Cerebellar cortex (tissue), 1 donor: ENCODE measurements at regions not wholly inside any gene's neighbourhood (a gene's known extent, or its start where the extent isn't known, plus 50 kb on each side); places are given as distances from the start of the nearest gene placed in this dataset.
A peak's percentile ranks its signal among the peaks of the same experiment; 100 is the strongest.

Experiments
- DNase-seq: peaks from one replicate; pipeline ENCODE4 v3.0.0-alpha.2; 2015; ENCODE audit warnings: low spot score

DNA sequence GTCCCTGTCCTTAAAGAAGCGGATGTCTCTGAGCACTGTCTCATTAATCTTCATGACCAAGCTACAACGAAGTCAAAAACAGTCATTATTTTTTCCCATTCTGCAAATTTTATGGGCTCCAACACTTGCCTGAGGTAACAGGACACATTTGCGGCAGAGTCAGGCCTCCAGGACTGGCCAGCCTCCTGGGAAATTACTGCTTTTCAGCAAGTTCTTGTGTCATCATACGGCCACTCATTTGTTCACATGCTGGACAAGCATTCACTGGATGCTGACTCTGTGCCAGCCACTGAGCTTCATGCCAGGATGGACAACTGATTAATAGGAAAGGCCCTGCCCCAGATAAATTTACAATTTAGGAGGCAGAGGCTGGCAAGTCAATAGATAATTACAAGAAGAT lies 305.7 kb downstream of the ACTL7B start:
- DNase-seq = no peak

DNA sequence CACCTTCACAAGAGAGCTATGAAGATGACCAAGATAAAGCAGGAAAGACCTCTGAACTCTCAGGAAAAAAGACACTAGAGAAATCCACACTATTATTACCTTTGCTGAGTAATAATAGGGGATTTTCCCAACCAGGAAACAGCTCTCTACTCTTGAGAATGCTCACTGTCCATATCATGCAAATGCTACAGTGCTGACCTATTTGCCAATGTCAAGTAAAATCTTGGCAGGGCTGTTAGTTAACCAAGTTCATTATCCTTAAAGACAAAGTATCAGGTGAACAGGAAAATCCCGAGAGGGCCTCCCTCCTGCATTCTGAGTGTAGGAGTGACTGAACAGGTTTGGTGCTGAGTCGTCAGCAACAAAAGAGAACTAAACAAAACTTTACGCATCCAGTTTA lies 306.6 kb downstream of the ACTL7B start:
- DNase-seq = no peak

DNA sequence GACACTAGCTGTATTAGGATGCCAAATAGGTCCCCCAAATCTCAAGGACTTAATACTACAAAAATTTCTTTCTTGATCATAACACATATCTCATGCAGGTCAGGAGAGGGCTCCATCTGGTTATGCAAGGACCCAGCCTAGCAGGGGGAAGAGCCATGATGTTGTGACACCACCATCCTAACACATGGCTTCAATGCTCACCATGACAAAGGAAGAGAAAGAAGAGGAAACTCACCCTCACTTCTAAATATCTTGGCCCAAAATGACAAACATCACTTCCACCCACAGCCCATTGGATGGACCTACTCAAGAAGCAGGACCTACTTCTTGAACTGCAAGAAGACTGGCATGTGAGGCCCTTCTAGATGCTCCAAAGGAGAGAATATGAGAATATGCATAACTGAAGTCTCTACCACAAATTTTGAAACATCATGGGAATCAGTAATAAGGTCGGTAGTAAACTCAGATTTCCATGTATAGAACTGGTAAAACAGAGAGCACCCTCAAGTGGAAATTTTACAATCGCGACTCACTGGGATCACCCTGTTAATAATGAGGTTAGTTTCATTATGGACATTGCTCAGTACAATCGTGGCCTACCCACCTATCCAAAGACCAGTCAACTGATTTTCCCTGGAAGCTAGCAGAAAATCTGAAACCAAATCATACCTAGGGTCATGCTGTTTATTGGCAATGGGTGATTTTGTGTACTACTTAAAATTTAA lies 308.2 kb downstream of the ACTL7B start:
- DNase-seq = no peak

DNA sequence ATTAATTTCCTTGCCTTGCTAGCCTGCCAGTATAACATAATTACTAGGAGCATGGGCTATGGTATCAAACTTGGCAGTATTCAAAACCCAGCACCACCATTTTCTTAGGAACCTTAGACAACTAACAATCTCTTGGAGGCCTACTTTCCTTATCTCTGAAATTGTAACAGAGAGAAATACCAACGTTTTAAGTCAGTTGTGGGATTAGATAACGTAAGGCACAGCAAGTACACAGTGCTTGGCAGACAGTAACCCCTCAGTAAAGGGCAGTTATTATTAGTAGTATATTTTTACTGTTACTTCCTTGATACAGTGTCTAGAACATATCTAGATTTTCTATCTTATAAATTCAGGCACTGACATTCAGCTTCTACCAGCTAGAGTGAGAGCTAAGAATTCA lies 309.6 kb downstream of the ACTL7B start:
- DNase-seq = no peak

DNA sequence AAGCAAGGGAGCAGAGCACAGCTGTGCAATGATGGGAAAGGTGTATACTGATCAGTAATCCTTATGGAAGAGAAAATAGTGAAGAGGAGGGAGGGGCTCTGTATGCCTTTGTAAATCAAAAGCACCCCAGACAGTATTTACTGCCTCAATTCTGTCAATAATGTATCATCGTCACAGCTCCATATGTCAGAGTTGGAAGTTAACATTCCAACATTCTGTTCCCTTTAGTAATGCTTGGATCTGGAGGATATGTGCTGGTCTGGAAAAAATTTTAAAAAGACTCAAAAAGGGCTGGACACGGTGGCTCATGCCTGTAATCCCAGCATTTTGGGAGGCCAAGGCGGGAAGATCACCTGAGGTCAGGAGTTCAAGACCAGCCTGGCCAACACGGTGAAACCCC lies 310.4 kb downstream of the ACTL7B start:
- no peak for DNase-seq

DNA sequence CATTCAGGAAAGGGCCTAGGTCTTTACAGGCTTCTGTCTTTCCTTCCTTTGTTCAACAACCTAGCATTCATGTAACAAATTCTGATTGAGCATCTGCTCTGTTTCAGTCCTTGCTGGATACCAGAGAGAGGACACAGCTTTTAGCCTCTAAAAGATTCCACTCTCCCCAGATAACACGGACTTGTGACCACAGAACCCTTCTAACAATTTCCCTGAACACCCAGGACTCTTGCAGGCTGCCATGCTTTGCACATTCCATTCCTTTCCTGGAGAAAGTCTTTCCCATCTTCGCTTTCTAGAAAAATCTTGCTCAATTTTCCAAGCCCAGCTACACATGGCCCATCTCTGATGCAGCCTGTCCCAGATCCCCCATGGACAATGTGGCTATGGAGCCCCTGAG lies 310.9 kb downstream of the ACTL7B start:
- DNase-seq = no peak

DNA sequence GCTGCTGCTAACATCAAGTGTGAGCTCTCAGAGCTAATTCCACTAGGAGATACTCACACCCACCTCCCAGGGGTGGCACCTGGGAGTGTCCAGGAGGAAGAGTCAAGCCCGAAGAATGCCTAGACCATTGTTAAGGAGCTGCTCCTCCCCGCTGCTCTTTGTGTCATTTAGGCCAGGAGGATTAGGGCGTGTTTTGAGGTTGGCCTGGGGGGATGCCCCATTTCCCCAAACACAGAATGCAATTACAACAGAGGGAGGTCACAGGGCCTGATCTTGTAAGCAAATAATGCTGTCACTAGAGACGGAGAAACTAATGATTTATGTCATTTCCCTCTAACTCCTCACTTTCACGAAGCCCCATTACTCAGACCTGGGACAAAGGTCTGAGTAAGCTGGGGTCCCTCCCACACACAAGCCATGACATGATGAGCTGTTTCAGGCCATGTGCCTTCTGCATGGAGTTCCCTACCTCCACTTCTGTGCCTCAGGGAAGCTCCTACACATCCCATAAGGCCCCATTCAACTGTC lies 312.5 kb downstream of the ACTL7B start:
- DNase-seq = no peak

DNA sequence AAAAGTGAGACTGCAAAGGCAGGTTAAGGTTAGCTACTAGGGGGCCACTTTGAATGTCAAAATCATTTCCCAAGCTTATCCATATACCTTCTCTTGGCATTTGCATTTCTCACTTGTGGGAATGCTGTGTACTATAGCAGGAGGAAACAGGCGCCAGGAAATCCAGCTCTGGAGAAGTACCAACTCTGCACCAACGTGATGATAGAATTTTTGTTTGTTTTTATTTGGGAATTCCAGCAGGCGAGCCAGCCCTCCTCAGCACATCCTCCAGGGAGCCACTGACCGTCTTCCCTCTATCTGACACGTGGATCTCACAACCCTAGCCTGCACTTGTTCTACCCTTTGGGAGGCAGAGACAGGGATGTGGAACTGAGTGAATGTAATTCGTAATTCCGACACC lies 318.0 kb downstream of the ACTL7B start:
- no peak for DNase-seq

DNA sequence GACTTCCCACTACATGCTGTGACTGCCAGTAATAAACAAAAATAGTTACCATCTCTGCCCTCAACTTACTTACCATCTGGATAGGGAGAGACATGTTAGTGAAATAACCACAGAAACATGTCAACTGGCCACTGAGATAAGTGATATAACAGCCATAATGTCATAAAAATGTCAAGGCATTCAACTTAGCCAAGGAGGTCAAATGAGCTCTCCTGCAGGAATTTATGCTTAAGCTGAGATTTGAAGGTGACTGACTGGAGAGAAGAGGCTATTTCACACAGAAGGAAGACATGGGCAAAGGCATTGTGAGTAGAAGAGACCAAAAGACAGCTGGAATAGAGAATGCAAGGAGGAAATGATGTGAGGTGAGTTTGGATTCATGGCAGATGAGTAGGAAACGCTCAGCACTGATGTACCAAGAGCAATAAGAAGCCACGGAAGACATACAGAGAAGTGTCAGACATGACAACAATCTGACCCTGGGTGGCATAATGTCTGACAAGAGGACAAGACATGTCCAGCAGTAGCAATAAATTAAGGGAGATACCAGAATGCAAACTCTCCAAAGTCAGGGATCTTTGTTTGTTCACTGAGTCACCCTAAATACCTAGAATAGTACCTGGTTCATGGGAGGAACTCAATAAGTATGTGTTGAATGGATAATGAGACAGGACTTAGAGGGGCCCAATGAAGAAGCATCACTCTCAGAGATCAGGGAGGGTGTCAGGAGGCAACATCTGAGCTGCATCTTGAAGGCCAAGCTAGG lies 318.8 kb downstream of the ACTL7B start:
- DNase-seq = no peak

DNA sequence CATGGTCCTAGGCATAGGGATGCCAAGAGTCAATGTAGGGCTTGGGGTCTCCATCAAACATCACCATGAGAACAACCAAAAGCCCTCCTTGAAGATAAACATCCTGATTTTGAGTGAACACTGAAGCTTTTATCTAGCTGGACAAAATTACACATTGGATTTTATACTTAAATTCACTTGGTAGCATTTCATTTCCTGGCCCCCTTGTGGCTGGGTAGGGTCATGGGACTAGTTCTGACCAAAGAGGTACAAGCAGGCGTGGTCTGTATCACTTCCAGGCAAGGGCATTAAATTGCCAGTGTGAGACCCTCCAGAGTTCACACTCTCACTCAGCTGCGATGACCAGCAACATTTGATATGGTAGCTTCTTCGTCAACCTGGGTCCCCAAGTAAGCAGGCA lies 320.3 kb downstream of the ACTL7B start:
- DNase-seq = peak; percentile 2

DNA sequence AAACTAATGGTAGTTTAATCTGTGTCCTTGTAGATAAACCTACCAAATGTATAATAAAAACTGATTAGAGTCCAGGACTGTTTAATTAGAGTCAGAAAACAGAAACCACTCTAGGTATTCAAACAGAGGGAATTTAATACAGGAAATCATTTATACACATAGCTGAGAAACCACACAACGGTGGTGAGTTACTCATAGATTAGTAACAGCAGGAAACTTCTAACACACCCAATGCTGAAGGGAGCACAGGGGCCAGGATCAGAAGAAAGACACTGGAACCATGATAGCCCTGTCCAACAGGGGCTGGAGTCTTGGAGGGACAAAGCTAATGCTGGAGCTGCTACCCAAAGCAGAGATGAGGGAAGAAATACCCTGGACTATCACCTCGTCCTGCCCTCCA lies 321.0 kb downstream of the ACTL7B start:
- no peak for DNase-seq

DNA sequence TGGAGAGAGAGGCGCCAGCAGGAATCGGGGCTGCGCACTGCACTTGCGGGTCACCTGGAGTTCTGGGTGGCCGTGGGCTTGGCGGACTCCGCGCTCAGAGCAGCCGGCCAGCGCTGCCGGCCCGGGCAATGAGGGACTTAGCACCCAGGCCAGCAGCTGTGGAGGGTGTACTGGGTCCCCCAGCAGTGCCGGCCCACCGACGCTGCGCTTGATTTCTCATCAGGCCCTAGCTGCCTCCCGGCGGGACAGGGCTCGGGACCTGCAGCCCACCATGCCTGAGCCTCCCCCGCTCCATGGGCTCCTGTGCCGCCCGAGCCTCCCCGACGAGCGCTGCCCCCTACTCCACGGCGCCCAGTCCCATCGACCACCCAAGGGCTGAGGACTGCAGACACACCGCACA lies 325.6 kb downstream of the ACTL7B start:
- no peak for DNase-seq

DNA sequence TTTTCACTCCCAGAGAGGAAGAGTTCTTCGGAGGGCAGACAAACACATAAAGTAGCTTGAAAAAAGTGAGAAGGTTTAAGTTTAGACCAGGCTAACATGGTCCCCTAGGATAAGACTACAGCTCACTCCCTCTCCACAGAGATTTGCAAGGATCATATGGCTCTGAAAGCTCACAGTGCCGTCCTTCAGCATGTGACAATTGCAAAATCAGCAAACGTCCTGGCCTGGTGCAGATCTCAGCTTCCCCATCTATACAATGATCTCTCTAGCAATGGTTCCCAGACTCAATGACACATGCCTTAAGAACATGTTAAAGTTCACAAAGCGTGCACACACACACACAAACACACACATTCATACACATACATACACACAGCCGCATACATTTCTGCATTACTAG lies 327.6 kb downstream of the ACTL7B start:
- no peak for DNase-seq

DNA sequence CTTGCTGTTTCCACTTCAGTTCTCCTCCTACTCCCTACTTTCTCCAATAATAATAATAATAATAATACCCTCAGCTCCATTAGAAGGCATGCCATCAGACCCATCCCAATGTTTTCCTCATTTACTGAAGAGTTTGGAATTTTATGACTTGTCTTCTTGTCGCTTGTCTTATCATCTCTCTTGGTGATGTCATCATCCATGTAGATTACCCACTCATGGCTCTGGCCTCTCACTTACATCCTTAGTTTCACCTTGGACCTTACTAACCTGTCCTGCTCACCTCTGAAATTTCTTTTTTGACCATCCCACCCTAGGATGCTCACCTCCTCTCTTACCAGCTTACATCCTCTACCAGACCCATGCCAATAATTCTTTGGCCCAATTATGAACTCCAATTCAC lies 329.3 kb downstream of the ACTL7B start:
- DNase-seq = no peak

DNA sequence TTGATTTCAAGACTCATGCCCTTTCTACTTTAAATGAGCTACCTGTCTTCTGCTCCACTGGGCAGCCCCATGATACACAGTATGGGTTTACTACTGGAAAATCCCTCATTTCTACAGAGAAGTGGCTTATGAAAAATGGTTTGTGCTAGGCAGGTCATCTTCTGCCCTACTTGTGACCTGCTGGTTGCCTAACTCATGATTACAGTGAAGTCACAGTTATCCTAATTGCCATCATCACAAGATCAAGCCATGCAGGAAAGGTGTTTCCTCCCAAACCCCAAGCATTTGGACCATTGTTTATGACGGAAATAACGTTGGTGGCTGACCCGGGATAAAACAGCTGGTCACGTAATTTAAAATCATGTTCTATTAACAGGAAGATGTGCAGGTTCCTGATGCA lies 330.6 kb downstream of the ACTL7B start:
- DNase-seq = no peak

DNA sequence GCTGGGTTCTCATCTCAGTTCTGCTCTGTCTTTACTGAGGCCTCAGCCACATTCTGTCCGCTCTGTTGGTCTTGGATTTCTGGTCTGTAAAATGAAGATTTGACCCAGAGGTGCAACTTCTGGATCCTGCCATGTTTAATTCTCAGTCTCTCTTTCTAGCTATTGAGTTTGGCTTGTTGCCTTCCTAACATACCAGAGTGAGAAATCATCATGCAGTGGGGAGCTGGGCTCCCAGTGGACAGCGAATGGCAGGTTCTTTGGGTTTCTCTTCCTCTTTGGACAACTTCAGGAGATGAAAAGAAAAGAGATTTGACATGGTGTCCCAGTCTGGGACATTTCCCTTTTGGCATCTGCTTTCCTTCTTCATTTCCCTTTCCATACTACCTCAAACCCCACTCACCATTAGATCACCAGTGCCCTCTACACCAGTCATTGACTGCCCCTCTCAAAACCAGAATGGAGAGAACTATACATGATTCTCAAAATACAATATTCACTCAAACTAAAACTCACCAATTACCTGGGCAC lies 334.7 kb downstream of the ACTL7B start:
- DNase-seq = no peak

DNA sequence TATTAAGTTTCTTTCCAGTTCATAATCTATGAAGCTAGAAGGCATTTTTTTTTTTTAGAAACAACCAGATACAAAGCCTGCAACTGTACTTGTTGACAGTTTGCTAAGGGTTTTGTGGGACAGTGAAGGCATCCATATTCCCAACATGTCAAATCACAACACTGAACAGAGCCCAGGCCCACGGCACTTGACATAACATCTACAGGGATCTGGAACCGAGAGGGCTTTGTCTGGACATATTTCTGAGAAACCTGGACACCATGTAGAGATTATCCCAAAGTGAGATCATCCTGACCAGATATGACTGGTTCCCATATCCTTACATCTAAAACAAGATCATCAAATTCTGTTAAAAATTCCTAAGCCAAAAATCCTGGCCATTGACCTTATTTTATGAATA lies 336.3 kb downstream of the ACTL7B start:
- DNase-seq = no peak

DNA sequence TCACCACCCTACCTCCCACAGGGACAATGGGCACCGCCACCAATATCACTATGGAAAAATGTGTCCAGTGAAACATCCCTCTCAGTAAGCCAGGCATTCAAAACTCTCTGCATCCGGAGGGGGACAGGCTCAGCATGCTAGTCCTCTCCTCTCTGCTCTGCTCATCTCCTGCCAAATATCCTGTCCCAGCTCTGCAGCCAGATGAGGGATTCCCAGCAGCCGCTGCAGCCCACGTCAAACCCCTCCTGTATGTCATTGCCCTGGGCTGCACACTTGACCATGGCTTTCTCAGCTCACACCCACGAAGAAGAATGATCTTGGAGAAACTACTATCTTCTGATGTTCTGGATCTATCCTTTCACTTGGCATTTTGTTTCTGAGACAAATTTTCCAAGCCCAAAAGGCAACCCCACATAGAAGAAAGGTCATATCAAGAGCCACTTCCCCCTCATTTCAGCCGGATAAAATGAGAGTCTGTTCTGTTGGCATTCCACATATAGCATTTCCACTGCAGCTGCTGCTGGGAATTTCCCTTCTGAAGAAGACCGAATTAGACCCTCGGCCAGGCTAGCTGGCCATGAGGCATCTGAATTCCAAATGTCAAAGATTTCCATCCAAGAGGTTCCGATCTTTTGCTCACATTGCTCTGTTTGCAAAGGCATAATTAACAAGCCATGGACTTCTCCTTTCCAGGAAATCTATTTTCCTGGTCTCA lies 338.0 kb downstream of the ACTL7B start:
- DNase-seq = no peak

DNA sequence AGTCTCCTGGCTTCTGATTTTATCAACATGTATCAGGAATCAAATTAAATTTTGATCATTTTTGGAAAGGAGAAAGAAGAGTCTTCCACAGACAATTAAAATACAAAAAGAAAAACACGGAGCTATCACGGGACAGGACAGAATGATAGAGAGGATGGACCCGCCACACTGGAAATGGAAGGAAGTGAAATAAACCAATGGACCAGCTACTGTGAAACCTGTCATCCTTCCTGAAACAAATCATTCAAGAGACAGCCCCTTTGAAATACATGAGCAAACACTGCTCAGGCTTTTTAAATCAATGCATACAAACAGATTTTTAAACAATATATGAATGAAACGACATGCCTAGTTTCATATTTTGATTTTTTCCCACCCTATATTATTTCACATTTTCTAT lies 339.4 kb downstream of the ACTL7B start:
- no peak for DNase-seq

DNA sequence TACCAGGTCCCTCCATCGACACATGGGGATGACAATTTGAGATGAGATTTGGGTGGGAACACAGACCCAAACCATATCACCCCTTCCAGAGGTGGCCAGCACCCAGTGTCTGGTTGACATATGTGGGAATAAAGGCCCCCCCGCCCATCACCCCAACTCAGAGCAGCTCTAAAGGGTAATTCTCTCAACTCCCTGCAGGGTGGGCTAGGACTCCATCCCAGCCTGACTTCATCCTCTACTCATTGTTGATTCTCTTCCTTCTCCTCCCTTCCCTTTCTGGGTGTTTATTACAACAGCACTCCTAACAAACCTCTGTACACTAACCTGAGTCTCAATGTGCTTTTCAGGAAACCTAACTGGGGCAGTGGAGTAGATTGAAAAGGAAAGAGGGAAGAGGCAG lies 339.9 kb downstream of the ACTL7B start:
- DNase-seq = no peak

DNA sequence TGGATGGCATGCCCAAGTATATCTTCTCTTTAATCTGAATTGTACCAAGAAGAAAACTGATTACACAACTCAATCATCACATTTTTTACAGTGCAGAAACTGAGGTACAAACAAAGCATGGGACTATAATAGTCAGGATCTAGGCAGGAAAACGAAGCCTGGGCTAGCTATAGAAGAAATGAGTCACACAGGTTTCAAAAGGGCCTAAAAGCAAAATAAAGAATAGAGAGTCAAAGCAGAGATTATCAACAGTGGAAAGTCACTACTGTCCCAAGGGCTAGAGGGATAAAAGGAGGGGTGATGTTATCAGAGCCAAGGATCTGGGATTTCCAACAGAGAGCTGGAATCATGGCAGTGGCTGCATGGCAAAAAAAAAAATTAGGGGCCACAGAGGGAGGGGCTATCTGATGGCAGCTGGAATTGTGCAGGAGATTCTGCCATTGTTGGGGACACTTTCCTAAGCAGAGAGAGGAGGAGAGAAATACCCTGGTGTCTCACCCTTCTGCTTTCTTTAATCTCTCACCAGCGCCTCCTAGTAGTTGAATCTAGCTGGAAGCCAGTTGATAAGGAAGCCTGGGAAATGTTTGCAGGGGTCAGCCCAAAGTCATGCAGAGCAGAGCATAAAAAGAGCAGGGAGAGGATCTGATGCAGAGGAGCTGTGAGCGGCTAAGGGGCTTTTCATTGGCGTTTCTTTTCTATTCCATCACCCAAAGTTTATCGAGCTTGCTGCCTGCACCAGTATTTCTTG lies 343.2 kb downstream of the ACTL7B start:
- no peak for DNase-seq

DNA sequence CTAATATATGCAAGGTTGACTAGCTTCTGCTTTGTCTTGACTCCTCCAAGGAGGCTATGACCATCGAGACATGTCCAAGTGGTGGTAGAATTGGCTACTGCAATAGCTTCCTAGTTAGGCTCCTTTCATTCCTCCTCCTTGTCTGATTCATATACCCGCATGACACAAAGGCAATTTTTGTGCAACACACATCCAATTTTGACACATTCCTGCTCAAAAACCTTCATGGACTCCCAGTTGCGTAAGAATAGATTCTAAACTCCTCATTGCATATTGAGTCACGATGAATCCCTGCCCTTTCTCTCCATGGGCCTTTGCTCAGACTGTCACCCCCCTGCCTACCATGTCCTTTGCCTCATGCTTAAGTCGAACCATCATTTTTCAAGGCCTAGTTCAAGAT lies 344.5 kb downstream of the ACTL7B start:
- DNase-seq = no peak
